Activated CD4-positive, alpha-beta memory T cell treated with anti-CD3 and anti-CD28 coated beads, Interleukin-2, amount 10 ng/mL, durations not matched to agents 7 days and 5 days (primary cell): ENCODE measurements at regions not wholly inside any gene's neighbourhood (a gene's known extent, or its start where the extent isn't known, plus 50 kb on each side); places are given as distances from the start of the nearest gene placed in this dataset.
"Not testable (repeated sequence)": the region's sequence is repeated elsewhere in the genome, so short reads cannot be mapped to it uniquely, and the experiment has no call there.

Source experiments
- CTCF ChIA-PET: fragments of 350-600 bp; sonication (Branson Sonifier 250); formaldehyde crosslinking; loops from one replicate; lab custom pipeline; 2021; ENCODE audit warnings: antibody characterized with exemption, inconsistent platforms; lab: Charles Lee
- POLR2A ChIA-PET: fragments of 350-600 bp; sonication (Branson Sonifier 250); formaldehyde crosslinking; loops from one replicate; lab custom pipeline; 2021; ENCODE audit warnings: antibody characterized with exemption; lab: Charles Lee
- DNase-seq: peaks from one replicate; pipeline ENCODE4 v3.0.0-alpha.2; 2020
- H3K27ac Mint-ChIP-seq: one replicate; pipeline ENCODE4 v1.8.0; 2021; ENCODE audit warnings: mild to moderate bottlenecking, mixed read lengths
- H3K27me3 Mint-ChIP-seq: one replicate; pipeline ENCODE4 v1.8.0; 2021; ENCODE audit warnings: mixed read lengths
- H3K36me3 Mint-ChIP-seq: one replicate; pipeline ENCODE4 v1.8.0; 2021; ENCODE audit warnings: low read depth, mixed read lengths
- H3K4me1 Mint-ChIP-seq: one replicate; pipeline ENCODE4 v1.8.0; 2021; ENCODE audit warnings: mixed read lengths
- H3K4me3 Mint-ChIP-seq: one replicate; pipeline ENCODE4 v1.8.0; 2021; ENCODE audit warnings: mild to moderate bottlenecking, mixed read lengths
- H3K9me3 Mint-ChIP-seq: one replicate; pipeline ENCODE4 v1.8.0; 2021; ENCODE audit warnings: mixed read lengths

- no peak for DNase-seq
- H3K36me3 Mint-ChIP-seq = no peaks in the 10 kb centered on the region
- no peaks in the 10 kb centered on the region for H3K27me3 Mint-ChIP-seq
- POLR2A ChIA-PET = no interaction called here
- no peak overlapping the region for H3K27ac Mint-ChIP-seq
- H3K4me1 Mint-ChIP-seq = no peaks in the 10 kb centered on the region
- CTCF ChIA-PET = no interaction called here
- no peaks in the 10 kb centered on the region for H3K9me3 Mint-ChIP-seq
- no peak overlapping the region for H3K4me3 Mint-ChIP-seq
Measured at GRCh38 chr2:150091846-150092245, 395.6 kb downstream of the RND3 start.

DNA sequence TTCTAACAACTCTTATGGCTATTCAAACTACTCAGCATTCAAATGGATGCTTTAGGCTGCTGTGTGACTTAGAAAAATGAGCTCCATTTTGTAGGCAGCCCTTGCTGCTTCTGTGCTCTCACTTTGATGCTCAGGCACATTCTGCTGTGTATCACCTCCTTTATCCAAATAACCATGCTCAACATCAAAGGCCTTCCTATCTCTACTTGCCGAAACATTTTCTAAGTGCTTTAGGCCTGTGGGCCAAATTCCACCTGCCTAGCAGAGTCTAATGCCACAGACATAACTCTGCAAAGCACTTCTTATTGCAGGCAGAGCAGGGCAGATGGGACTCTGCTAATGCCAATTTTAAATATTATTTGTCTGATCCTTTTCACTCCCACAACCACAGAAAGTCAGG is 397.4 kb downstream of the RND3 start:
- Mint-ChIP-seq H3K4me3 (no peak overlapping the region), H3K36me3 (no peaks in the 10 kb centered on the region), H3K4me1 (no peaks in the 10 kb centered on the region), H3K27me3 (no peaks in the 10 kb centered on the region), H3K27ac (no peak overlapping the region), H3K9me3 (no peaks in the 10 kb centered on the region)
- no peak for DNase-seq
- POLR2A ChIA-PET = no interaction called here
- CTCF ChIA-PET = no interaction called here

- Mint-ChIP-seq H3K27me3 (no peaks in the 10 kb centered on the region), H3K27ac (no peak overlapping the region), H3K4me1 (no peaks in the 10 kb centered on the region), H3K4me3 (no peak overlapping the region), H3K36me3 (no peaks in the 10 kb centered on the region), H3K9me3 (no peaks in the 10 kb centered on the region)
- ChIA-PET POLR2A (no interaction called here), CTCF (no interaction called here)
- DNase-seq = no peak
Measured at GRCh38 chr2:150088538-150088937, 398.9 kb downstream of the RND3 start.

DNA sequence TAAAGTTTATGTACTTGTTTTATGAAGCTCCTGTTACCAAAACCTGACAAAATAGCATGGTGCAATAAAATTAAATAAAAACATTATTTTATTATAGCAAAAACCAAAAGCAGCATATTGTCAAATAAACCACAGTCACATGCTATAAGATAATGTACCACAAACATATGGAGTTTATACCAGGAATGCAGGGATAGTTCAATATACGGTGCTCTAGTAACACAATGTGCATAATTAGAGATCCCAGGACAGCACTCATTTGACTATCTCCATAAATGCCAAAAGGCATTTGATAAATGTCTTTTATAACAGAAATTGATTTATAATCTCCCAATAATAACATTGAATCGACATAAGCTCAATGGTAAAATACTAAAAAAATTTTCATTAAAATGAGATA is 402.0 kb downstream of the RND3 start:
- Mint-ChIP-seq H3K4me1 (no peaks in the 10 kb centered on the region), H3K27ac (no peak overlapping the region), H3K27me3 (no peaks in the 10 kb centered on the region), H3K9me3 (peaks cover 2% of the 10 kb centered on the region), H3K4me3 (no peak overlapping the region), H3K36me3 (no peaks in the 10 kb centered on the region)
- POLR2A ChIA-PET = no interaction called here
- no peak for DNase-seq
- CTCF ChIA-PET = no interaction called here

DNA sequence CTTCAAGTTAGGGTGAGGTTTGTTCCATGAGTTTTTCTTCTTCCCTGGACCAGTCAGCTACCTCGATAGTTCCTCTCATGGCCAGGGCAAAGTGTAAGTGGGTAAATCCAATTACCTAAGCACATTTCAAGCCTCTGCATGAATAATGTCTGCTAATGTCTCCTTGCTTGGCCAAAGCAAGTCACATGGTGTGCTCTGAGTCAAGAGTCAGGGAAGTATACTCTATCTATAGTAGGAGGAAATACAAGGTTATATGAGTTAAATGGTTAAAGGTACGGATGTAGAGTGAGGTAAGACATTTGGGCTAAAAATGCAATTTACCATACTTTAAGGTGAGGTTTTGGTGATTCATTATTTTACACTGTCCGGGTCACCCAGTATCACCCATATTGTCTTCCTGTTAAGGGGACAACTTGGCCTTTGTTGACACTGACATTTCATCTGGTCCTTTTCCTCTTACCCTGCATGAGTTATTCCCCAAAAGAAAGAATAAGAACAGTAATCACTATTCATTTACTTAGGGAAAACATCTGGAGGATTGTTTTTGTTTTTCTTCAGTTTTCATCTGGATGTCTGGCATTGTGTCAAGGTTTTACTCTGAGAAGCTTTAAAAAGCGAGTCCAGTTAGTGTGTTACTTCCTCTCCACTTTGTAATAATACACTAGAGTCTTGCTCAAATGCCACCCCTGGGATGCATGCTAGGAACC is 405.5 kb downstream of the RND3 start:
- CTCF ChIA-PET = no interaction called here
- no peaks in the 10 kb centered on the region for H3K4me1 Mint-ChIP-seq
- POLR2A ChIA-PET = no interaction called here
- peaks cover 2% of the 10 kb centered on the region for H3K9me3 Mint-ChIP-seq
- H3K36me3 Mint-ChIP-seq = no peaks in the 10 kb centered on the region
- H3K4me3 Mint-ChIP-seq = no peak overlapping the region
- no peaks in the 10 kb centered on the region for H3K27me3 Mint-ChIP-seq
- DNase-seq = no peak
- H3K27ac Mint-ChIP-seq = no peak overlapping the region

DNA sequence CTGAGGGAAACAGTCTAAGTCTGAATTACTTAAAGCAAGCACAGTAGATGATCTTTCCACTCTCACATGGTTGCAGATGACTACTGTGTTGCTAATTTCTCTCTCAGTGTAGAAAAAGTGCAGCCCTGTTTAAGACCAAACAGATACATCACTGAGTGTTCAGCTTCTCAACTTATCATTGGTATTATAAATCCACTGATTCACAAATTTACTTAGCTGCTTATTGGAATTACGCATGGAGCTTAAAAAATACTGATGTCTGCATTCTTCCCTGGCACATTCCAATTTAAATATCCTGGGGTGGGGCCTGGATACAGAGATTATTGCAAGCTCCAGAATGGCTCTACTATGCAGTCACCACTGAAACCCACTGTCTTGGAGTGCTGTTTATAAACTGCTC is 411.2 kb downstream of the RND3 start:
- no peak overlapping the region for H3K4me3 Mint-ChIP-seq
- H3K9me3 Mint-ChIP-seq = no peaks in the 10 kb centered on the region
- no peaks in the 10 kb centered on the region for H3K4me1 Mint-ChIP-seq
- POLR2A ChIA-PET = no interaction called here
- no peak overlapping the region for H3K27ac Mint-ChIP-seq
- CTCF ChIA-PET = no interaction called here
- H3K27me3 Mint-ChIP-seq = no peaks in the 10 kb centered on the region
- no peak for DNase-seq
- no peaks in the 10 kb centered on the region for H3K36me3 Mint-ChIP-seq

DNA sequence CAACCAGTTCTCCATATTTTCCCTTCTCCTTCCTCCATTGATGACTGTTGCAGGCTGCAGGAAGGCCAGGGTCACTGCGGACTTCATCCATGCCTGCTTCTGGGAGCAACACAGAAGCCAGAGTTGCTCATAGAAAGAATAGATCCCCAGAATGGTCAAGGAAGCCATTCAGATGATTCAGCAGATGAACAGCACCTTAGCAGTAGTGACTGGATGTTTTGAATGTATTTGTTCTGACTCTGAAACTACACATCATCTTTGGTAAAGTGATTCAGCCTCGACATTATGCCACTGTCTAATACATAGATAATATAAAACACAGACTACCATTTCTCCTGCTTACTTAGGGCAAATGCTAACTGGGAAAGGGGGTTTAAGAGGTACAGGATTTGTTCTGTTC is 411.6 kb downstream of the RND3 start:
- Mint-ChIP-seq H3K27ac (no peak overlapping the region), H3K9me3 (no peaks in the 10 kb centered on the region), H3K27me3 (no peaks in the 10 kb centered on the region), H3K4me3 (no peak overlapping the region), H3K36me3 (no peaks in the 10 kb centered on the region), H3K4me1 (no peaks in the 10 kb centered on the region)
- POLR2A ChIA-PET = no interaction called here
- CTCF ChIA-PET = no interaction called here
- no peak for DNase-seq

DNA sequence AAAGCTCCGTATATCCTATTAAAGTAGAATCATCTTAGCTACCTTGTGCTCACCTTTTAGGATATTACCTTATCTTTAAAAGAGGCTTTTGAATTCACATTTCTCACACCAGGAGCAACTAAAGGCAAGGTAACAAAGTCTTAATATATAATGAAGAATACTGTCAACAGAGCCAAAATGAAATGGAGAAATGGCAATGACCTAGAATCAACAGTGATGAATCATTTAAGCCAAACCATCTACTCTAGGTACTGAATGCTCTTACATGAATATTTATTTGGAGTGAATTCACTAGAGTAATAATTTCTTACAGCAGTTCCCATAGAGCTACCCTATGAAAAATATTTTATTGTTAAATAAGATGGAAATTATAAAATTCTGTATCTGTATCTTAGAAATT is 421.0 kb downstream of the RND3 start:
- CTCF ChIA-PET = no interaction called here

GRCh38 chr2:150063931-150064548 is 423.4 kb downstream of the RND3 start:
- H3K4me3 Mint-ChIP-seq = no peak overlapping the region
- no peak for DNase-seq
- no peaks in the 10 kb centered on the region for H3K4me1 Mint-ChIP-seq
- no peak overlapping the region for H3K27ac Mint-ChIP-seq
- ChIA-PET POLR2A (no interaction called here), CTCF (no interaction called here)
- no peaks in the 10 kb centered on the region for H3K27me3 Mint-ChIP-seq
- no peaks in the 10 kb centered on the region for H3K9me3 Mint-ChIP-seq
- H3K36me3 Mint-ChIP-seq = no peaks in the 10 kb centered on the region

More for the DNA sequence above, 421.0 kb downstream of the RND3 start:
- Mint-ChIP-seq H3K27me3 (no peaks in the 10 kb centered on the region), H3K27ac (no peak overlapping the region), H3K4me1 (no peaks in the 10 kb centered on the region), H3K9me3 (no peaks in the 10 kb centered on the region), H3K4me3 (no peak overlapping the region), H3K36me3 (no peaks in the 10 kb centered on the region)
- POLR2A ChIA-PET = no interaction called here
- DNase-seq = no peak

DNA sequence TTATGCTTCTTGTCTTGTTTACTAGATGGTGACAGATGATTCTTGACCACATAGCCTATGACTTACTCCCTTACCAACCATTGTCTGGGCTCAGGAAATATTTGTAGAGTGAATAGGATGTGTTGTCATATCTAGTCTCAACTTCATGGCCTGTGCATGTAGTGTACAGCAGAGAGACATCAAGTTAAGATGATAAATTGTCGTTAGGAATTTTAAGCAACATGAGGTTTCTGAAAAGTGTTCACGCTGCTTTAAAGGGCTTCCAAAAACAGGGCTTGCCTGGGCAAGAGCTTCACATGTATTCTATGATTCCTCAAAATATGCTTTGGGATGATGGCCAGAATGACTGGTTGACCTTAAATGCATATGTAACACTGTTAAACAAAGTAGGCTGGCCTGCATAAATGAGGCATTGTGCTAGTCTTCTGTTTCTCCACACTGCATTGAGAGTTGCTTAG is 424.0 kb downstream of the RND3 start:
- DNase-seq = no peak
- no peaks in the 10 kb centered on the region for H3K4me1 Mint-ChIP-seq
- ChIA-PET CTCF (no interaction called here), POLR2A (no interaction called here)
- no peaks in the 10 kb centered on the region for H3K9me3 Mint-ChIP-seq
- no peak overlapping the region for H3K4me3 Mint-ChIP-seq
- H3K27me3 Mint-ChIP-seq = no peaks in the 10 kb centered on the region
- H3K27ac Mint-ChIP-seq = no peak overlapping the region
- no peaks in the 10 kb centered on the region for H3K36me3 Mint-ChIP-seq

GRCh38 chr2:150062416-150062815 is 425.1 kb downstream of the RND3 start:
- Mint-ChIP-seq H3K27ac (no peak overlapping the region), H3K36me3 (no peaks in the 10 kb centered on the region), H3K4me1 (no peaks in the 10 kb centered on the region), H3K4me3 (no peak overlapping the region), H3K9me3 (no peaks in the 10 kb centered on the region), H3K27me3 (no peaks in the 10 kb centered on the region)
- ChIA-PET POLR2A (no interaction called here), CTCF (no interaction called here)
- no peak for DNase-seq

- Mint-ChIP-seq H3K27me3 (no peaks in the 10 kb centered on the region), H3K4me3 (no peak overlapping the region), H3K27ac (no peak overlapping the region), H3K4me1 (no peaks in the 10 kb centered on the region), H3K9me3 (no peaks in the 10 kb centered on the region), H3K36me3 (no peaks in the 10 kb centered on the region)
- CTCF ChIA-PET = no interaction called here
- no peak for DNase-seq
- POLR2A ChIA-PET = no interaction called here
Measured at GRCh38 chr2:150060341-150060740, 427.1 kb downstream of the RND3 start.

DNA sequence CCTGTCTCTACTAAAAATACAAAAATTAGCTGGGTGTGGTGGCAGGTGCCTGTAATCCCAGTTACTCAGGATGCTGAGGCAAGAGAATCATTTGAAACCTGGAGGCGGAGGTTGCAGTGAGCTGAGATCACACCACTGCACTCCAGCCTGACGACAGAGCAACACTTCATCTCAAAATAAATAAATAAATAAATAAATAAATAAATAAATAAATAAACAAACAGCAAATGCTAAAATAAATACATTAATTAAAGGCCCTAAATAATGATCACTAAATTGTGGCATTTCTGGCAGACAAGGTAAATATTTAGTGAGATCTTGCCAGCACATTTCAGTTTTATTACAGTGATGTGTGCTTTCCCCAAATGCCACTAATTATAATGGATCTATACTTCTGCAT is 427.8 kb downstream of the RND3 start:
- H3K4me3 Mint-ChIP-seq, H3K27me3 Mint-ChIP-seq, CTCF ChIA-PET, H3K36me3 Mint-ChIP-seq, H3K4me1 Mint-ChIP-seq, DNase-seq, POLR2A ChIA-PET, H3K27ac Mint-ChIP-seq, H3K9me3 Mint-ChIP-seq: not testable (repeated sequence)

GRCh38 chr2:150052457-150052856 is 435.0 kb downstream of the RND3 start:
- no peak for DNase-seq
- no peaks in the 10 kb centered on the region for H3K27me3 Mint-ChIP-seq
- POLR2A ChIA-PET = no interaction called here
- peaks cover 5% of the 10 kb centered on the region for H3K9me3 Mint-ChIP-seq
- H3K27ac Mint-ChIP-seq = no peak overlapping the region
- CTCF ChIA-PET = no interaction called here
- H3K4me1 Mint-ChIP-seq = no peaks in the 10 kb centered on the region
- no peaks in the 10 kb centered on the region for H3K36me3 Mint-ChIP-seq
- no peak overlapping the region for H3K4me3 Mint-ChIP-seq
